ENCODE measurements at regions not wholly inside any gene's neighbourhood (a gene's known extent, or its start where the extent isn't known, plus 50 kb on each side); places are given as distances from the start of the nearest gene placed in this dataset.

DNA sequence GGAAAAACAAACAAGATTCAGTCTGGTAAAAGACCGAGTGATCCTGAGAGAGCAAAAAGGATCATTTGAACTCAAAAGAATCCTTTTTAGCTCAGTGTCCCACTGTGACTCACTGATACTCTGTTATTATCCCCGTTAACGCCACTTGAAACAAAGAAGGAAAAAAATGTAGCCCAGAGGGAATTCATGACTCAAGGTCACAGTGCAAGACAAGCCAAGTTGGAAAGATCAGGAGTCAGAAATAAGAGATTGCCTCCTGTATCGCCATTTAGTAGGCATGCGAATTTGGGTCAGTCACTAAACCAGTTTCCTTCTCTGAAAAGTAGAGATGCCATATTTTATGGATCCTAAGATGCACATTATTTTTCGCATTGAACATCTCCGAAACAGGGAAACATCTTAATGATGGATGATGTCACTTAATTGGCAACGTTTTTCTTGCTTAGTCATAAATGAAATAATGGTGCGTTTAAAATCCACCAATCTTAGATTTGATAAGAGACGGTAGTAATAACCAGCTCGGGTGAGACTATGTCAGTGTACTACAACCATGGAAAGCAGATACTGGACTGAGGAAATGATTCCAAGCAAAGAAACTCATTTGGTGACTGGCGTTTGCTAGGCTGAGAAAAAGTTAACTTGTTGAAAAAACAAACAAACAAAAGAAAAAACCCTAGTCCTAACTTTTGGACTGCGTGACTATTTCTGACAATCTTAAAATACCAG, 502.0 kb upstream of the CELF2 start:
- 16% methylated on average over 13 of the region's 13 CpGs for WGBS, 2 experiments (ENCODE audit: low coverage in 1 of 2, low lambda C conversion rate in 2 of 2, missing lambda C conversion rate in 2 of 2)
- Histone ChIP-seq H3K4me3 (peak overlapping the region; percentile 41), H3K27me3 (replicated peaks; ENCODE audit: insufficient read depth) (no peaks in the 10 kb centered on the region), H3K36me3 (ENCODE audit: low read depth) (no peaks in the 10 kb centered on the region), H3K4me2 (ENCODE audit: unreplicated experiment) (peak overlapping the region; percentile 59), H3K4me1 (ENCODE audit: insufficient read depth) (peaks cover 11% of the 10 kb centered on the region), H3K27ac (no peak overlapping the region), H3K9ac (no peak overlapping the region), H3K9me3 (ENCODE audit: low read depth) (no peaks in the 10 kb centered on the region), H4K20me1 (ENCODE audit: insufficient read depth) (no peaks in the 10 kb centered on the region), H2AFZ (peak overlapping the region; percentile 46), H3K79me2 (ENCODE audit: insufficient read depth) (no peaks in the 10 kb centered on the region), H3K9me2 (ENCODE audit: insufficient read depth) (no peaks in the 10 kb centered on the region), H3F3A (ENCODE audit: insufficient read depth) (no peaks in the 10 kb centered on the region; the same call in 1 of the 2 replicates)
- peak; percentile 53 for DNase-seq
- in situ Hi-C loops (cut with MboI) = no loop called here
- TF ChIP-seq EZH2phosphoT487 (IDR thresholded peaks at IDR 0.05; ENCODE audit: insufficient read depth, low read depth) = no peak
- TF ChIP-seq EZH2 (IDR thresholded peaks at IDR 0.05; ENCODE audit: insufficient read depth, poor library complexity, severe bottlenecking) = no peak

DNA sequence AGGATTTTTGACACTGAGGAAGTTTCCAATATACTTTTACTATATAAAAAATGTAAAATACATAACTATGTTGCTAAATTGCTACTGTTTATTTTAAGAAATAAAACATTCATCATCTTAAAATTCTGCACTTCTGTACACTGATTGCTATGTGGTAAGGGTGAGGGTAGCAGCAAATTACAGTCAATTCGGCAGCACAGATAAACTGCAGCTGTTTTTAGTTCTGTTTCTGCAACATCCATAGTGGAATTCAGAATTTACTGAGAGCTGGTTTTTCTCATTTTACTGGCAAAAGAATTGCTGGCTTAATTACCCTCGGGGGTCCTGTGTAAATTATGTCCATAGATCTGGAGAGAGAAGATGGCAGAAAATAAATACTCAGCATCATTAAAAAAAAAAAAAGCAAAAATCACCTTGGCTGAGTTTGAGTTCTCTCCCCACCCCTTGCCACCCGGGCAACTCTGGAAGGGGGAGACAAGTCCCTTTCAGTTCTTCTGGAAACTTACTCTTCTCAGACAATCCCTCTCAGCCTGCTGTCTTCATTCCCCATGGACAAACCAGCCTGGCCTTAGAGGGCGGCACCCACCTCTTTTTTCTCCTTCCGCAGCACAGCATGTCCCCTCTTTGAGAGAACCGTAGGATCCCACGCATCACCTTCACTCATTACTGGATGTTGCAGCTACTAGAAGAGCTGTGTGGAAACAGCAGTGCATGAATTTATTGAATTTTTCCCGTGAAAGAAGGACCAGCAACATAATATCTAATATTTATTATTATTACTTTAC, 501.1 kb upstream of the CELF2 start:
- Histone ChIP-seq H3K9me3 (ENCODE audit: low read depth) (no peaks in the 10 kb centered on the region), H3K36me3 (ENCODE audit: low read depth) (no peaks in the 10 kb centered on the region), H3K79me2 (ENCODE audit: insufficient read depth) (no peaks in the 10 kb centered on the region), H3K27ac (no peak overlapping the region), H3K4me2 (ENCODE audit: unreplicated experiment) (peak overlapping the region; percentile 59), H3K4me1 (ENCODE audit: insufficient read depth) (peaks cover 11% of the 10 kb centered on the region), H4K20me1 (ENCODE audit: insufficient read depth) (no peaks in the 10 kb centered on the region), H3F3A (ENCODE audit: insufficient read depth) (no peaks in the 10 kb centered on the region; the same call in 1 of the 2 replicates), H2AFZ (0 out of 2 replicates have a peak overlapping the region, but pooled peaks have one; percentile 46), H3K9ac (no peak overlapping the region), H3K4me3 (peak overlapping the region; percentile 41; the same call in 1 of the 2 replicates), H3K27me3 (replicated peaks; ENCODE audit: insufficient read depth) (no peaks in the 10 kb centered on the region), H3K9me2 (ENCODE audit: insufficient read depth) (no peaks in the 10 kb centered on the region)
- TF ChIP-seq EZH2phosphoT487 (IDR thresholded peaks at IDR 0.05; ENCODE audit: insufficient read depth, low read depth) (no peak), EZH2 (IDR thresholded peaks at IDR 0.05; ENCODE audit: insufficient read depth, poor library complexity, severe bottlenecking) (no peak)
- no peak for DNase-seq
- 63 to 66% methylated on average over 8 of the region's 8 CpGs for WGBS, 2 experiments (ENCODE audit: low coverage in 1 of 2, low lambda C conversion rate in 2 of 2, missing lambda C conversion rate in 2 of 2)
- in situ Hi-C loops (cut with MboI) = no loop called here

DNA sequence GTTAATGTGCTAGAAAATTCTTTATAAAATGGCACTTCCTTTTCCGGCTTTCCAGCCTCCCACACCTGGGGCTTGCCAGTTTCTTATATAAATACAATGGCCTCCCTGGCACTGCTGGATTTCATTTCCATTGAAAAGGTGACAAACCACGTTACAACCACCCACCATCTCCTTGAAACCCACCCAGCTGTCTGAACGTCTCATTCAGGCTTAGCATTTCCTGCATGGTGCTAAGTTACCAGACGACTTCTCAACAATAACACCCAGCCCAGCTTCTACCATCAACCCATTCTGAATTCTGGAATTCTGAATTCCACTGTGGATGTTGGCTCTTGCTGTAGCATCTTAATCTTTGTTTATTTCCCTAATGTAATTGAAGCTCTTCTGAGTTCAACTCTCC, 499.8 kb upstream of the CELF2 start:
- H3K9me3 ChIP-seq (ENCODE audit: low read depth) = no peaks in the 10 kb centered on the region
- no peaks in the 10 kb centered on the region for H3K9me2 ChIP-seq (ENCODE audit: insufficient read depth)
- no peak overlapping the region for H2AFZ ChIP-seq
- H3K27me3 ChIP-seq (replicated peaks; ENCODE audit: insufficient read depth) = no peaks in the 10 kb centered on the region
- no peak overlapping the region for H3K4me3 ChIP-seq
- TF ChIP-seq EZH2phosphoT487 (IDR thresholded peaks at IDR 0.05; ENCODE audit: insufficient read depth, low read depth) (no peak), EZH2 (IDR thresholded peaks at IDR 0.05; ENCODE audit: insufficient read depth, poor library complexity, severe bottlenecking) (no peak)
- no peak overlapping the region for H3K9ac ChIP-seq
- H3K79me2 ChIP-seq (ENCODE audit: insufficient read depth) = no peaks in the 10 kb centered on the region
- in situ Hi-C loops (cut with MboI) = no loop called here
- peaks cover 11% of the 10 kb centered on the region for H3K4me1 ChIP-seq (ENCODE audit: insufficient read depth)
- no peak overlapping the region for H3K27ac ChIP-seq
- no peaks in the 10 kb centered on the region for H3K36me3 ChIP-seq (ENCODE audit: low read depth)
- H4K20me1 ChIP-seq (ENCODE audit: insufficient read depth) = no peaks in the 10 kb centered on the region
- DNase-seq = no peak
- 73 to 81% methylated on average over 4 of the region's 4 CpGs for WGBS, 2 experiments (ENCODE audit: low coverage in 1 of 2, low lambda C conversion rate in 2 of 2, missing lambda C conversion rate in 2 of 2)
- no peaks in the 10 kb centered on the region; the same call in 1 of the 2 replicates for H3F3A ChIP-seq (ENCODE audit: insufficient read depth)
- no peak overlapping the region for H3K4me2 ChIP-seq (ENCODE audit: unreplicated experiment)

- no peak overlapping the region for H3K4me3 ChIP-seq
- no peaks in the 10 kb centered on the region for H3K79me2 ChIP-seq (ENCODE audit: insufficient read depth)
- WGBS, 2 experiments (ENCODE audit: low coverage in 1 of 2, low lambda C conversion rate in 2 of 2, missing lambda C conversion rate in 2 of 2) = 87% methylated on average over 3 of the region's 3 CpGs
- H2AFZ ChIP-seq = no peak overlapping the region
- H3K36me3 ChIP-seq (ENCODE audit: low read depth) = no peaks in the 10 kb centered on the region
- no peak for DNase-seq
- H3K9me2 ChIP-seq (ENCODE audit: insufficient read depth) = no peaks in the 10 kb centered on the region
- peaks cover 11% of the 10 kb centered on the region for H3K4me1 ChIP-seq (ENCODE audit: insufficient read depth)
- in situ Hi-C loops (cut with MboI) = no loop called here
- no peaks in the 10 kb centered on the region for H3K9me3 ChIP-seq (ENCODE audit: low read depth)
- TF ChIP-seq EZH2phosphoT487 (IDR thresholded peaks at IDR 0.05; ENCODE audit: insufficient read depth, low read depth) (no peak), EZH2 (IDR thresholded peaks at IDR 0.05; ENCODE audit: insufficient read depth, poor library complexity, severe bottlenecking) (no peak)
- H3K4me2 ChIP-seq (ENCODE audit: unreplicated experiment) = no peak overlapping the region
- H4K20me1 ChIP-seq (ENCODE audit: insufficient read depth) = no peaks in the 10 kb centered on the region
- H3K27ac ChIP-seq = no peak overlapping the region
- no peaks in the 10 kb centered on the region for H3K27me3 ChIP-seq (replicated peaks; ENCODE audit: insufficient read depth)
- H3F3A ChIP-seq (ENCODE audit: insufficient read depth) = no peaks in the 10 kb centered on the region; the same call in 1 of the 2 replicates
- H3K9ac ChIP-seq = no peak overlapping the region
Observed at GRCh38 chr10:10519674-10520073, 498.0 kb upstream of the CELF2 start.
